Loucy (cell line): ENCODE measurements at regions not wholly inside any gene's neighbourhood (a gene's known extent, or its start where the extent isn't known, plus 50 kb on each side); places are given as distances from the start of the nearest gene placed in this dataset.
"Not testable (repeated sequence)": the region's sequence is repeated elsewhere in the genome, so short reads cannot be mapped to it uniquely, and the experiment has no call there.

Experiments used
- H2AFZ ChIP-seq: fragments of 200-600 bp; sonication (generic); 2 replicates; pipeline ENCODE4 v1.6.0; 2016; ENCODE audit warnings: antibody characterized with exemption, mild to moderate bottlenecking, low read length, moderate library complexity
- H3F3A ChIP-seq: fragments of 200-600 bp; 2 replicates; pipeline ENCODE4 v1.6.0; 2016; ENCODE audit warnings: antibody characterized with exemption, low read depth, mild to moderate bottlenecking
- H3K27me3 ChIP-seq: fragments of 200-600 bp; sonication (generic); 2 replicates; pipeline ENCODE4 v1.6.1; 2014; ENCODE audit warnings: low read length, mild to moderate bottlenecking; ENCODE audit not compliant: insufficient read depth, poor library complexity, severe bottlenecking
- H3K36me3 ChIP-seq: fragments of 200-600 bp; sonication (generic); 2 replicates; pipeline ENCODE4 v1.6.1; 2016; ENCODE audit warnings: low read length; ENCODE audit not compliant: insufficient read depth
- H3K4me1 ChIP-seq: fragments of 200-600 bp; sonication (generic); 2 replicates; pipeline ENCODE4 v1.5.1; 2014; ENCODE audit warnings: low read length, mild to moderate bottlenecking; ENCODE audit not compliant: insufficient read depth, poor library complexity, severe bottlenecking
- H3K4me2 ChIP-seq: fragments of 200-600 bp; sonication (generic); 2 replicates; pipeline ENCODE4 v1.6.0; 2014; ENCODE audit warnings: antibody characterized with exemption, low read length, low read depth, mild to moderate bottlenecking; ENCODE audit not compliant: poor library complexity, severe bottlenecking
- H3K4me3 ChIP-seq: fragments of 200-600 bp; sonication (generic); 2 replicates; pipeline ENCODE4 v1.5.1; 2014; ENCODE audit warnings: low read length, mild to moderate bottlenecking, mixed read lengths; ENCODE audit not compliant: poor library complexity, severe bottlenecking
- H3K79me2 ChIP-seq: fragments of 200-600 bp; sonication (generic); 2 replicates; pipeline ENCODE4 v1.6.1; 2014; ENCODE audit warnings: low read length; ENCODE audit not compliant: insufficient read depth
- H3K9ac ChIP-seq: fragments of 200-600 bp; sonication (generic); 2 replicates; pipeline ENCODE4 v1.6.0; 2014; ENCODE audit warnings: mild to moderate bottlenecking, low read depth, low read length, moderate library complexity; ENCODE audit not compliant: poor library complexity, severe bottlenecking
- H3K9me2 ChIP-seq: fragments of 200-600 bp; sonication (generic); replicated peaks from 2 replicates; pipeline ENCODE4 v1.6.1; 2016; ENCODE audit warnings: low read depth, low read length, mixed read lengths
- H3K9me3 ChIP-seq: fragments of 200-600 bp; sonication (generic); 2 replicates; pipeline ENCODE4 v1.6.1; 2014; ENCODE audit warnings: mild to moderate bottlenecking, antibody characterized with exemption, low read length, low read depth; ENCODE audit not compliant: insufficient read depth
- H4K20me1 ChIP-seq: fragments of 200-600 bp; sonication (generic); 2 replicates; pipeline ENCODE4 v1.6.0; 2014; ENCODE audit warnings: antibody characterized with exemption, low read length, mild to moderate bottlenecking; ENCODE audit not compliant: insufficient read depth, poor library complexity, severe bottlenecking
- EZH2phosphoT487 ChIP-seq: fragments of 200-600 bp; IDR thresholded peaks from 2 replicates; pipeline ENCODE4 v1.6.1; 2018; ENCODE audit warnings: antibody characterized with exemption, mild to moderate bottlenecking, moderate library complexity, borderline replicate concordance
- TF ChIP-seq, protein P1 (sequence below): fragments of 200-600 bp; sonication (generic); conservative IDR thresholded peaks from 2 replicates; pipeline ENCODE4 v1.5.1; 2014; ENCODE audit warnings: mild to moderate bottlenecking, antibody characterized with exemption, low read length

DNA sequence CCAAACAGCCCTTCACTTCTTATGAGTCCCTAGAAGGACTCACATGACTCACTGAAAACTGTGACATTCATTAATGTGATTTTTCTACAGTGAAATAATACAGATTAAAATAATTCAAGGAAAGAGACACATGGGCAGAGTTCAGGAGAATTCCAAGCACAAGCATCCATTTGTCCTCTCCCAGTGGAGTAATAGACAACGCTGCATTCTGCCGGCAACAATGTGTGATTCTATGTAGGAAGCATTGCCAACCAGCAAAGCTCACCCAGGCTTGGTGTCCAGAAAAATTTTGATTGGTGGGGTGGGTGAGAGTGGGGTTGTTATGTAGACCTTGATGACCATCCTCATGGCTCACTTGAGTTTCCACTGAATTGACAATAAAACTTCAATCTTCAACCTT lies 123.9 kb downstream of the VPREB1 start:
- Histone ChIP-seq H3K9me3 (no peaks in the 10 kb centered on the region), H3K4me2 (no peak overlapping the region), H3K79me2 (no peaks in the 10 kb centered on the region), H3K9ac (no peak overlapping the region), H4K20me1 (no peaks in the 10 kb centered on the region), H3K9me2 (no peaks in the 10 kb centered on the region), H3K4me3 (no peak overlapping the region), H3F3A (no peaks in the 10 kb centered on the region), H3K4me1 (peaks cover 17% of the 10 kb centered on the region), H3K36me3 (no peaks in the 10 kb centered on the region), H2AFZ (no peak overlapping the region), H3K27me3 (no peaks in the 10 kb centered on the region)
- TF ChIP-seq, protein P1, sequence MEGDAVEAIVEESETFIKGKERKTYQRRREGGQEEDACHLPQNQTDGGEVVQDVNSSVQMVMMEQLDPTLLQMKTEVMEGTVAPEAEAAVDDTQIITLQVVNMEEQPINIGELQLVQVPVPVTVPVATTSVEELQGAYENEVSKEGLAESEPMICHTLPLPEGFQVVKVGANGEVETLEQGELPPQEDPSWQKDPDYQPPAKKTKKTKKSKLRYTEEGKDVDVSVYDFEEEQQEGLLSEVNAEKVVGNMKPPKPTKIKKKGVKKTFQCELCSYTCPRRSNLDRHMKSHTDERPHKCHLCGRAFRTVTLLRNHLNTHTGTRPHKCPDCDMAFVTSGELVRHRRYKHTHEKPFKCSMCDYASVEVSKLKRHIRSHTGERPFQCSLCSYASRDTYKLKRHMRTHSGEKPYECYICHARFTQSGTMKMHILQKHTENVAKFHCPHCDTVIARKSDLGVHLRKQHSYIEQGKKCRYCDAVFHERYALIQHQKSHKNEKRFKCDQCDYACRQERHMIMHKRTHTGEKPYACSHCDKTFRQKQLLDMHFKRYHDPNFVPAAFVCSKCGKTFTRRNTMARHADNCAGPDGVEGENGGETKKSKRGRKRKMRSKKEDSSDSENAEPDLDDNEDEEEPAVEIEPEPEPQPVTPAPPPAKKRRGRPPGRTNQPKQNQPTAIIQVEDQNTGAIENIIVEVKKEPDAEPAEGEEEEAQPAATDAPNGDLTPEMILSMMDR: no peak
- no peak for TF ChIP-seq EZH2phosphoT487

DNA sequence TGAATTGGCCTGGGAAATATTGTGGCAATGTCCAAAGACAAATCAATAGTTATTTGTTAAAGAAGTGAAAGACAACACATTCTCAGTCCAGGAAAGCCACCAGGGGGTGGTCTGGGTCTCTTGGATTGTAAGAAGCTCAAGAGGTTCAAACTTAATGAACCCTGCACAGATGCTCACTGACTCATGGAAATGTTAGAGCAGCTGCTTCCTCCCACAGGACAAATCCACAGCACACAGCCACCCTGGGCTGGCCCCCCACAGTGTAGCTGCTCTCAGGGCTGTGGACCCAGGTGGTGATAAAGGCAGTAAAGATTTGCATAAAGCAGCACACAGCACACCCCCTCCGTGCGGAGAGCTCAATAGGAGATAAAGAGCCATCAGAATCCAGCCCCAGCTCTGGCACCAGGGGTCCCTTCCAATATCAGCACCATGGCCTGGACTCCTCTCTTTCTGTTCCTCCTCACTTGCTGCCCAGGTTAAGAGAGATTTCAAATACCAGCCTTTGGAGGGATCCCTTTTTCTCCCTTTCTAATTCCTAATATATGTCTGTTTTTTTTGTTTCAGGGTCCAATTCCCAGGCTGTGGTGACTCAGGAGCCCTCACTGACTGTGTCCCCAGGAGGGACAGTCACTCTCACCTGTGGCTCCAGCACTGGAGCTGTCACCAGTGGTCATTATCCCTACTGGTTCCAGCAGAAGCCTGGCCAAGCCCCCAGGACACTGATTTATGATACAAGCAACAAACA lies 124.8 kb downstream of the VPREB1 start:
- peak overlapping the region; percentile 8 for H3K4me2 ChIP-seq
- TF ChIP-seq, protein P1: peak; percentile 56
- not testable (repeated sequence) for H3K9ac ChIP-seq

DNA sequence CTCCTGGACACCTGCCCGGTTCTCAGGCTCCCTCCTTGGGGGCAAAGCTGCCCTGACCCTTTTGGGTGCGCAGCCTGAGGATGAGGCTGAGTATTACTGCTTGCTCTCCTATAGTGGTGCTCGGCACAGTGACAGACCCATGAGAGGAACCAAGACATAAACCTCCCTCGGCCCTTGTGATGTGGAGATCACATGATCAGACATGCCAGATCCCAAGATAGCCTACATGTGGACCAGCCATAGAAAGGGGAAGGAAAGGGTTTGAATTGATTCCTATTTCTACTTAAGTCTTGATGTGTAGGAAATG lies 125.3 kb downstream of the VPREB1 start:
- Histone ChIP-seq H3K4me1 (peaks cover 17% of the 10 kb centered on the region), H3K4me3 (no peak overlapping the region), H2AFZ (no peak overlapping the region), H3K9me2 (no peaks in the 10 kb centered on the region), H3K4me2 (peak overlapping the region; percentile 8), H3F3A (no peaks in the 10 kb centered on the region), H3K9ac (no peak overlapping the region), H3K36me3 (no peaks in the 10 kb centered on the region), H3K27me3 (no peaks in the 10 kb centered on the region), H3K9me3 (no peaks in the 10 kb centered on the region), H3K79me2 (no peaks in the 10 kb centered on the region), H4K20me1 (no peaks in the 10 kb centered on the region)
- no peak for TF ChIP-seq EZH2phosphoT487
- TF ChIP-seq, protein P1: no peak

More for the DNA sequence above, 124.8 kb downstream of the VPREB1 start:
- not testable (repeated sequence) for H3K9me3 ChIP-seq, H3K79me2 ChIP-seq, H3K36me3 ChIP-seq, H4K20me1 ChIP-seq, H3K9me2 ChIP-seq, H3F3A ChIP-seq, H3K27me3 ChIP-seq, H2AFZ ChIP-seq, H3K4me3 ChIP-seq
- peaks cover 17% of the 10 kb centered on the region for H3K4me1 ChIP-seq
